ENCODE measurements at regions not wholly inside any gene's neighbourhood (a gene's known extent, or its start where the extent isn't known, plus 50 kb on each side); places are given as distances from the start of the nearest gene placed in this dataset.

GRCh38 chr5:54882101-54882500, 103.3 kb downstream of the ESM1 start:
- TF ChIP-seq CTCF (IDR thresholded peaks at IDR 0.05) = no peak
- no peak for TF ChIP-seq POLR2A (IDR thresholded peaks at IDR 0.05)
